ENCODE measurements at regions not wholly inside any gene's neighbourhood (a gene's known extent, or its start where the extent isn't known, plus 50 kb on each side); places are given as distances from the start of the nearest gene placed in this dataset.

DNA sequence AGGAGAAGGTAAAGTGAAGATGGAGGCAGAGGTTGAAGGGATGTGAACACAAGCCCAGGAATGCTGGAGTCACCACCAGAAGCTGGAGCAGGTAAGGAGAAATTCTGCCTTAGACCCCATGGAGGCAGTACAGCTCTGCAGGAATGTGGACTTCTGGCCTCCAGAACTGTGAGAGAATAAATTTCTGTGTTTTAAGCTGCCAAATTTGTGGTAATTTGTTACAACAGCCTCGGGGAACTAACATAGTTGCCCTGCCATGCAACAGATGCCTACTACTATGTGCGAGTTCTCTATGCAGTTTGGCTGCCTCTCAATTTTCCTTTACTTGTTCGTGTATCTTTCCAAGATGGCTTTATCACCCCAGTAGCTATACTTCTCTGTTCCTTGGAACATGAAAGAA, 394.1 kb downstream of the TUSC7 start:
- no peak for TF ChIP-seq GATA2 (IDR thresholded peaks at IDR 0.05; ENCODE audit: low read depth, low read length)
- TF ChIP-seq GATA3 (IDR thresholded peaks at IDR 0.05; ENCODE audit: low read depth, low read length): no peak
